Lower leg skin (tissue), 3 donors: ENCODE measurements at regions not wholly inside any gene's neighbourhood (a gene's known extent, or its start where the extent isn't known, plus 50 kb on each side); places are given as distances from the start of the nearest gene placed in this dataset.
"Not testable (repeated sequence)": the region's sequence is repeated elsewhere in the genome, so short reads cannot be mapped to it uniquely, and the experiment has no call there.

Source experiments
- POLR2A ChIP-seq, 2 donors: fragments of 450-650 bp; IDR thresholded peaks; one replicate each; pipeline ENCODE4 v1.6.1; 2016 to 2017; ENCODE audit warnings: antibody characterized with exemption in 2 of 2, mild to moderate bottlenecking in 1 of 2, moderate library complexity in 1 of 2
- TF ChIP-seq, protein P1 (sequence below), 3 donors: fragments of 450-650 bp; IDR thresholded peaks; one replicate each; pipeline ENCODE4 v1.5.1; 2016; ENCODE audit warnings: antibody characterized with exemption in 3 of 3, mild to moderate bottlenecking in 3 of 3, moderate library complexity in 2 of 3

DNA sequence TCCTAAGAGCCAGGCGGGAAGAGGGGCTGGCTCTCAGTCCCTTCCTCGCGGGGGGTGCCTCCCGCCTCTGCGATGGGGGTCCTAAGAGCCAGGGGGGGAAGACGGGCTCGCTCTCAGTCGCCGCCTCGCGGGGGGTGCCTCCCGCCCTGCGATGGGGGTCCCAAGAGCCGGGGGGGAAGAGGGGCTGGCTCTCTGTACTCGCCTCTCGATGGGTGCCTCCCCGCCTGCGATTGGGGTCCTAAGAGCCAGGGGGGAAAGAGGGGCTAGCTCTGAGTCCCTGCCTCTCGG, 2326.1 kb upstream of the PCDH20 start:
- TF ChIP-seq, protein P1, sequence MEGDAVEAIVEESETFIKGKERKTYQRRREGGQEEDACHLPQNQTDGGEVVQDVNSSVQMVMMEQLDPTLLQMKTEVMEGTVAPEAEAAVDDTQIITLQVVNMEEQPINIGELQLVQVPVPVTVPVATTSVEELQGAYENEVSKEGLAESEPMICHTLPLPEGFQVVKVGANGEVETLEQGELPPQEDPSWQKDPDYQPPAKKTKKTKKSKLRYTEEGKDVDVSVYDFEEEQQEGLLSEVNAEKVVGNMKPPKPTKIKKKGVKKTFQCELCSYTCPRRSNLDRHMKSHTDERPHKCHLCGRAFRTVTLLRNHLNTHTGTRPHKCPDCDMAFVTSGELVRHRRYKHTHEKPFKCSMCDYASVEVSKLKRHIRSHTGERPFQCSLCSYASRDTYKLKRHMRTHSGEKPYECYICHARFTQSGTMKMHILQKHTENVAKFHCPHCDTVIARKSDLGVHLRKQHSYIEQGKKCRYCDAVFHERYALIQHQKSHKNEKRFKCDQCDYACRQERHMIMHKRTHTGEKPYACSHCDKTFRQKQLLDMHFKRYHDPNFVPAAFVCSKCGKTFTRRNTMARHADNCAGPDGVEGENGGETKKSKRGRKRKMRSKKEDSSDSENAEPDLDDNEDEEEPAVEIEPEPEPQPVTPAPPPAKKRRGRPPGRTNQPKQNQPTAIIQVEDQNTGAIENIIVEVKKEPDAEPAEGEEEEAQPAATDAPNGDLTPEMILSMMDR (IDR thresholded peaks at IDR 0.05) = not testable (repeated sequence)
- not testable (repeated sequence) for TF ChIP-seq POLR2A (IDR thresholded peaks at IDR 0.05)
